Panc1 (cell line): ENCODE measurements at regions not wholly inside any gene's neighbourhood (a gene's known extent, or its start where the extent isn't known, plus 50 kb on each side); places are given as distances from the start of the nearest gene placed in this dataset.

Experiments used
- POLR2AphosphoS5 ChIP-seq: IDR thresholded peaks from 2 replicates; pipeline ENCODE4 v1.6.1; 2012; ENCODE audit warnings: mild to moderate bottlenecking, low read depth, low read length, moderate library complexity
- REST ChIP-seq, 2 experiments: IDR thresholded peaks; 2 replicates each; pipeline ENCODE4 v1.6.1; 2011 to 2012; ENCODE audit warnings: low read depth in 2 of 2, control low read depth in 1 of 2, low read length in 1 of 2, mild to moderate bottlenecking in 1 of 2, moderate library complexity in 1 of 2; ENCODE audit not compliant: insufficient read depth in 1 of 2
- SIN3A ChIP-seq: IDR thresholded peaks from 2 replicates; pipeline ENCODE4 v1.6.1; 2012; ENCODE audit warnings: low read depth, mild to moderate bottlenecking, low read length, moderate library complexity, borderline replicate concordance; ENCODE audit not compliant: insufficient read depth
- TF ChIP-seq, protein P1 (sequence below): fragments of 450-650 bp; IDR thresholded peaks from 2 replicates; pipeline ENCODE4 v1.5.1; 2017; ENCODE audit warnings: mild to moderate bottlenecking

DNA sequence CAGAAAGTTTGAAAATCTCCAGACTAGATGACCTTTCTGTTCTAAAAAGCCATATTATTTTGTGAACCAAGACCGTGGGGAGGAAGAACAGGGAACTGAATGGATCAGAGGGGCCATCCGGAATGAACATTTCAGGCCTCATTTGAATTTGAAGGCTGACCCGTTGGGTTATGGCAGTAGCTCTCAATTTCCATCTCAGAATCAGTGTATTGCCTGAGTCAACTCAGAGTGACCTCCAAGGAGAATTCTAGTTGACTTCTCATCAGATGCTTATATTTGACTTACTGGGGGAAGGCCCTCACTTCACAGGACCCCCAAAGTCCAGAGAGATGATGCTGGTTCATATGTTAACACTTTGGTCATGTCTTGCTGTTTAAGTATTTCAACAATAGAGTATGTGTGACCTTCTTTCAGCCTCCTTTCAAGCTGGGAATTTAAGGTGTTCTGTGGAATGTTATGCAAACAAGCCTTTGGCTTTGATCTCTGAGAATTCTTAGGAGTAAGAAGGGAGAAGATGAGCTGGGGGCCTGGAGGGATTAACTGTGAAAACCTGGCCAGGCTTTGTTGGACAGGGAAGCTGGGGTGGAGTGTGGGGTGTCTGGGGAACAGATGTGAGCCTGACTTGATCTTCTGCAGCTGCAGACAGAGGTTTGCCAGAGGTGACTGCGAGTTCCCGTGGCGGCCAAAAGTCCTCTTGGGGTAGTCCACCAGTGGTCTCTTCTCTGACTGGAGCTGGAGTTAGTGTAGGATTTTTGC is 111.2 kb upstream of the RGMA start:
- TF ChIP-seq, protein P1, sequence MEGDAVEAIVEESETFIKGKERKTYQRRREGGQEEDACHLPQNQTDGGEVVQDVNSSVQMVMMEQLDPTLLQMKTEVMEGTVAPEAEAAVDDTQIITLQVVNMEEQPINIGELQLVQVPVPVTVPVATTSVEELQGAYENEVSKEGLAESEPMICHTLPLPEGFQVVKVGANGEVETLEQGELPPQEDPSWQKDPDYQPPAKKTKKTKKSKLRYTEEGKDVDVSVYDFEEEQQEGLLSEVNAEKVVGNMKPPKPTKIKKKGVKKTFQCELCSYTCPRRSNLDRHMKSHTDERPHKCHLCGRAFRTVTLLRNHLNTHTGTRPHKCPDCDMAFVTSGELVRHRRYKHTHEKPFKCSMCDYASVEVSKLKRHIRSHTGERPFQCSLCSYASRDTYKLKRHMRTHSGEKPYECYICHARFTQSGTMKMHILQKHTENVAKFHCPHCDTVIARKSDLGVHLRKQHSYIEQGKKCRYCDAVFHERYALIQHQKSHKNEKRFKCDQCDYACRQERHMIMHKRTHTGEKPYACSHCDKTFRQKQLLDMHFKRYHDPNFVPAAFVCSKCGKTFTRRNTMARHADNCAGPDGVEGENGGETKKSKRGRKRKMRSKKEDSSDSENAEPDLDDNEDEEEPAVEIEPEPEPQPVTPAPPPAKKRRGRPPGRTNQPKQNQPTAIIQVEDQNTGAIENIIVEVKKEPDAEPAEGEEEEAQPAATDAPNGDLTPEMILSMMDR = no peak
- no peak for TF ChIP-seq POLR2AphosphoS5
- TF ChIP-seq REST (IDR thresholded peaks at IDR 0.05; ENCODE audit: insufficient read depth in 1 of 2, low read depth in 2 of 2, low read length in 1 of 2) = no peak
- TF ChIP-seq SIN3A = no peak
